ENCODE measurements at regions not wholly inside any gene's neighbourhood (a gene's known extent, or its start where the extent isn't known, plus 50 kb on each side); places are given as distances from the start of the nearest gene placed in this dataset.

GRCh38 chr11:128046213-128046612 lies 541.1 kb downstream of the ETS1 start:
- no peaks in the 10 kb centered on the region for H3K36me3 Mint-ChIP-seq (ENCODE audit: low read depth)
- H3K27ac Mint-ChIP-seq (ENCODE audit: unreplicated experiment) = no peak overlapping the region
- no peak overlapping the region for H3K4me3 Mint-ChIP-seq
- no peak for DNase-seq (ENCODE audit: low read depth, low spot score)
- no peaks in the 10 kb centered on the region for H3K27me3 Mint-ChIP-seq (ENCODE audit: low read depth)
- peaks cover 17% of the 10 kb centered on the region for H3K4me1 Mint-ChIP-seq
- TF ChIP-seq, protein P1, sequence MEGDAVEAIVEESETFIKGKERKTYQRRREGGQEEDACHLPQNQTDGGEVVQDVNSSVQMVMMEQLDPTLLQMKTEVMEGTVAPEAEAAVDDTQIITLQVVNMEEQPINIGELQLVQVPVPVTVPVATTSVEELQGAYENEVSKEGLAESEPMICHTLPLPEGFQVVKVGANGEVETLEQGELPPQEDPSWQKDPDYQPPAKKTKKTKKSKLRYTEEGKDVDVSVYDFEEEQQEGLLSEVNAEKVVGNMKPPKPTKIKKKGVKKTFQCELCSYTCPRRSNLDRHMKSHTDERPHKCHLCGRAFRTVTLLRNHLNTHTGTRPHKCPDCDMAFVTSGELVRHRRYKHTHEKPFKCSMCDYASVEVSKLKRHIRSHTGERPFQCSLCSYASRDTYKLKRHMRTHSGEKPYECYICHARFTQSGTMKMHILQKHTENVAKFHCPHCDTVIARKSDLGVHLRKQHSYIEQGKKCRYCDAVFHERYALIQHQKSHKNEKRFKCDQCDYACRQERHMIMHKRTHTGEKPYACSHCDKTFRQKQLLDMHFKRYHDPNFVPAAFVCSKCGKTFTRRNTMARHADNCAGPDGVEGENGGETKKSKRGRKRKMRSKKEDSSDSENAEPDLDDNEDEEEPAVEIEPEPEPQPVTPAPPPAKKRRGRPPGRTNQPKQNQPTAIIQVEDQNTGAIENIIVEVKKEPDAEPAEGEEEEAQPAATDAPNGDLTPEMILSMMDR (conservative IDR thresholded peaks at IDR 0.05) = no peak
- H3K9me3 Mint-ChIP-seq = peaks cover 12% of the 10 kb centered on the region

DNA sequence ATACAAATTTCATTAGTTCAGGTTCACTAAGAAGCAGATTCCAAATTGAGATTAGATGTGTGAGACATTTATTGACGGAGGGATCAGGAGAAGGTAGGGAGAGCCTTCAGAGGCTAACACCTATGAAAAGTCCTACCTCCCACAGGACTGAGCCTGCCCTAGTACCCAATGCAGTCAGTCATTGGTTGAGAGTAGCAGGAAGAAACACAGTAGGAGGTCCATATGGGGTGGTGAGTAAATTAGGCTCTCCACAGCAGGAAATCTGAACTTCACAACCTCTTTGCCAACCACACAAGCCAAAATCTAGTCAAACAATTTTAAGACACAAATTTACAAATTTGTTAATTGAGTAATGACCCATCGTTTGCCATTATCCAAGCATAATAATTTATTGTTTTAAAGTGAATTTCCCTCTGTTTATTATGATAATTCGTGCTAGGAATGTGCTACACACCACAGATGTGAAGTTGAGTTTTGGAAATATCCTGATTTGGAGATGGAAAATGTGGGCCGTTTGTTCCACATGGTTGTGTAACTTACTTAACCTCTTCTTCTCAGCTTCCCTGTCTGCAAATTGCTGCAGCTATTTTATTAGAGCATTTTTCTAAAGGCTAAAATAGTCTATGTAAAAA lies 542.1 kb downstream of the ETS1 start:
- H3K36me3 Mint-ChIP-seq (ENCODE audit: low read depth) = no peaks in the 10 kb centered on the region
- DNase-seq (ENCODE audit: low read depth, low spot score) = no peak
- TF ChIP-seq, protein P1 (conservative IDR thresholded peaks at IDR 0.05) = no peak
- no peaks in the 10 kb centered on the region for H3K27me3 Mint-ChIP-seq (ENCODE audit: low read depth)
- H3K27ac Mint-ChIP-seq (ENCODE audit: unreplicated experiment) = no peak overlapping the region
- H3K9me3 Mint-ChIP-seq = peaks cover 12% of the 10 kb centered on the region
- H3K4me1 Mint-ChIP-seq = peaks cover 9% of the 10 kb centered on the region
- H3K4me3 Mint-ChIP-seq = no peak overlapping the region

- DNase-seq (ENCODE audit: low read depth, low spot score) = no peak
- TF ChIP-seq, protein P1 (conservative IDR thresholded peaks at IDR 0.05) = no peak
- Mint-ChIP-seq H3K27me3 (ENCODE audit: low read depth) (no peaks in the 10 kb centered on the region), H3K36me3 (ENCODE audit: low read depth) (no peaks in the 10 kb centered on the region), H3K27ac (ENCODE audit: unreplicated experiment) (no peak overlapping the region), H3K4me3 (no peak overlapping the region), H3K4me1 (peaks cover 9% of the 10 kb centered on the region), H3K9me3 (peaks cover 12% of the 10 kb centered on the region)
These were observed 545.0 kb downstream of the ETS1 start for GRCh38 chr11:128042290-128042751.

- TF ChIP-seq, protein P1 (conservative IDR thresholded peaks at IDR 0.05) = no peak
- no peak for DNase-seq (ENCODE audit: low read depth, low spot score)
- H3K27me3 Mint-ChIP-seq (ENCODE audit: low read depth) = no peaks in the 10 kb centered on the region
- H3K4me1 Mint-ChIP-seq = peaks cover 9% of the 10 kb centered on the region
- H3K4me3 Mint-ChIP-seq = no peak overlapping the region
- H3K36me3 Mint-ChIP-seq (ENCODE audit: low read depth) = no peaks in the 10 kb centered on the region
- H3K9me3 Mint-ChIP-seq = peaks cover 12% of the 10 kb centered on the region
- H3K27ac Mint-ChIP-seq (ENCODE audit: unreplicated experiment) = no peak overlapping the region
These were observed 546.8 kb downstream of the ETS1 start for GRCh38 chr11:128040603-128041002.

GRCh38 chr11:128039140-128040021 lies 548.0 kb downstream of the ETS1 start:
- H3K36me3 Mint-ChIP-seq (ENCODE audit: low read depth) = no peaks in the 10 kb centered on the region
- peaks cover 9% of the 10 kb centered on the region for H3K4me1 Mint-ChIP-seq
- TF ChIP-seq, protein P1 (conservative IDR thresholded peaks at IDR 0.05) = no peak
- no peaks in the 10 kb centered on the region for H3K27me3 Mint-ChIP-seq (ENCODE audit: low read depth)
- H3K4me3 Mint-ChIP-seq = no peak overlapping the region
- H3K27ac Mint-ChIP-seq (ENCODE audit: unreplicated experiment) = no peak overlapping the region
- H3K9me3 Mint-ChIP-seq = peaks cover 9% of the 10 kb centered on the region
- no peak for DNase-seq (ENCODE audit: low read depth, low spot score)

All from neural crest cell (in vitro differentiated cells).